CD4-positive, alpha-beta T cell treated with Interleukin-4 for 1 hour (primary cell): ENCODE measurements at regions not wholly inside any gene's neighbourhood (a gene's known extent, or its start where the extent isn't known, plus 50 kb on each side); places are given as distances from the start of the nearest gene placed in this dataset.

ENCODE experiments used
- DNase-seq, 2 donors: peaks; one replicate each; pipeline ENCODE4 v3.0.0-alpha.2; 2020 to 2022

- no peak for DNase-seq
Measured at GRCh38 chr5:77569409-77569808, 69.1 kb downstream of the OTP start.

- DNase-seq, result no peak
Measured at GRCh38 chr5:77568555-77568954, 70.0 kb downstream of the OTP start.

GRCh38 chr5:77568082-77568481, 70.4 kb downstream of the OTP start:
- DNase-seq, result no peak

GRCh38 chr5:77563475-77563874, 71.4 kb upstream of the WDR41 start:
- no peak for DNase-seq

- no peak for DNase-seq
Measured at GRCh38 chr5:77561965-77562364, 69.8 kb upstream of the WDR41 start.

GRCh38 chr5:77560677-77561263, 68.7 kb upstream of the WDR41 start:
- DNase-seq, result peak in 1 of 2 donors; percentile 16

GRCh38 chr5:77558266-77558665, 66.2 kb upstream of the WDR41 start:
- no peak for DNase-seq

- DNase-seq, result no peak
Measured at GRCh38 chr5:77550406-77550805, 58.3 kb upstream of the WDR41 start.

GRCh38 chr5:77545285-77545684, 53.2 kb upstream of the WDR41 start:
- no peak for DNase-seq
